ENCODE measurements at regions not wholly inside any gene's neighbourhood (a gene's known extent, or its start where the extent isn't known, plus 50 kb on each side); places are given as distances from the start of the nearest gene placed in this dataset.

- H3K36me3 ChIP-seq (ENCODE audit: control insufficient read depth, insufficient read depth, low read length): no peaks in the 10 kb centered on the region
- H3K27me3 ChIP-seq (replicated peaks; ENCODE audit: control insufficient read depth, insufficient read depth, low read length): no peaks in the 10 kb centered on the region
- no peak for DNase-seq (ENCODE audit: extremely low read depth, insufficient read length)
- no peak overlapping the region for H3K4me3 ChIP-seq (replicated peaks; ENCODE audit: low read depth, low read length)
- no peak for TF ChIP-seq CTCF (IDR thresholded peaks at IDR 0.05; ENCODE audit: insufficient read depth, low read length, poor library complexity, severe bottlenecking)
Observed at GRCh38 chr18:43714343-43715010, 437.2 kb upstream of the SYT4 start.

- TF ChIP-seq CTCF (IDR thresholded peaks at IDR 0.05; ENCODE audit: insufficient read depth, low read length, poor library complexity, severe bottlenecking): no peak
- Histone ChIP-seq H3K36me3 (ENCODE audit: control insufficient read depth, insufficient read depth, low read length) (no peaks in the 10 kb centered on the region), H3K27me3 (replicated peaks; ENCODE audit: control insufficient read depth, insufficient read depth, low read length) (no peaks in the 10 kb centered on the region), H3K4me3 (replicated peaks; ENCODE audit: low read depth, low read length) (no peak overlapping the region)
- no peak for DNase-seq (ENCODE audit: extremely low read depth, insufficient read length)
Observed at GRCh38 chr18:43719267-43719795, 442.0 kb upstream of the SYT4 start.

DNA sequence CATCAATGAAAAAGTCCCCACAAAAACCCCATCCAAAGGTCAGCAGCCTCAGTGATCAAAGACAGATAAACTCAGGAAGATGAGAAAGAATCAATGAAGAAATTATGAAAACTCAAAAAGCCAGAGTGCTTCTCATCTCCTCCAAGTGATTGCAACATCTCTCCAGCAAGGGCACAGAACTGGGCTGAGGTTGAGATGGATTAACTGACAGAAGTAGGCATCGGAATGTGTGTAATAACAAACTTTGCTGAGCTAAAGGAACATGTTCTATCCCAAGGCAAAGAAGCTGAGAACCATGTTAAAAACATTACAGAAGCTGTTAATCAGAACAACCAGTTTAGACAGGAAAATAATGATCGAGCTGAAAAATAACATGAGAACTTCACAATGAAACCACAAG lies 442.8 kb upstream of the SYT4 start:
- Histone ChIP-seq H3K4me3 (replicated peaks; ENCODE audit: low read depth, low read length) (no peak overlapping the region), H3K27me3 (replicated peaks; ENCODE audit: control insufficient read depth, insufficient read depth, low read length) (no peaks in the 10 kb centered on the region), H3K36me3 (ENCODE audit: control insufficient read depth, insufficient read depth, low read length) (no peaks in the 10 kb centered on the region)
- DNase-seq (ENCODE audit: extremely low read depth, insufficient read length): no peak
- no peak for TF ChIP-seq CTCF (IDR thresholded peaks at IDR 0.05; ENCODE audit: insufficient read depth, low read length, poor library complexity, severe bottlenecking)

- no peak for TF ChIP-seq CTCF (IDR thresholded peaks at IDR 0.05; ENCODE audit: insufficient read depth, low read length, poor library complexity, severe bottlenecking)
- no peaks in the 10 kb centered on the region for H3K27me3 ChIP-seq (replicated peaks; ENCODE audit: control insufficient read depth, insufficient read depth, low read length)
Observed at GRCh38 chr18:43735570-43735969, 458.3 kb upstream of the SYT4 start.

GRCh38 chr18:43744960-43745745 lies 467.9 kb upstream of the SYT4 start:
- no peak overlapping the region for H3K4me3 ChIP-seq (replicated peaks; ENCODE audit: low read depth, low read length)
- DNase-seq (ENCODE audit: extremely low read depth, insufficient read length): no peak
- no peaks in the 10 kb centered on the region for H3K36me3 ChIP-seq (ENCODE audit: control insufficient read depth, insufficient read depth, low read length)
- H3K27me3 ChIP-seq (replicated peaks; ENCODE audit: control insufficient read depth, insufficient read depth, low read length): no peaks in the 10 kb centered on the region
- no peak for TF ChIP-seq CTCF (IDR thresholded peaks at IDR 0.05; ENCODE audit: insufficient read depth, low read length, poor library complexity, severe bottlenecking)

More at GRCh38 chr18:43735570-43735969, 458.3 kb upstream of the SYT4 start:
- Histone ChIP-seq H3K4me3 (replicated peaks; ENCODE audit: low read depth, low read length) (no peak overlapping the region), H3K36me3 (ENCODE audit: control insufficient read depth, insufficient read depth, low read length) (no peaks in the 10 kb centered on the region)
- no peak for DNase-seq (ENCODE audit: extremely low read depth, insufficient read length)

All from GM06990 (cell line).